Endothelial cell of umbilical vein (primary cell): ENCODE measurements at regions not wholly inside any gene's neighbourhood (a gene's known extent, or its start where the extent isn't known, plus 50 kb on each side); places are given as distances from the start of the nearest gene placed in this dataset.

Source experiments
- BruUV-seq: library from RNA; stranded (reverse); fragments of 400-500 nt; replicated peaks from 2 replicates; lab custom pipeline; 2021; lab: Mats Ljungman, UMichigan
- CTCF ChIA-PET: fragments of 300-600, 350-600 bp; sonication (Branson Sonifier 250); formaldehyde crosslinking; loops from one replicate; lab custom pipeline; 2021; ENCODE audit warnings: antibody characterized with exemption, inconsistent platforms; lab: Charles Lee
- POLR2A ChIA-PET: fragments of 300-600, 350-600 bp; sonication (Branson Sonifier 250); formaldehyde crosslinking; loops from one replicate; lab custom pipeline; 2021; ENCODE audit warnings: antibody characterized with exemption, inconsistent platforms; lab: Charles Lee
- DNase-seq: peaks from one replicate; pipeline ENCODE4 v3.0.0-alpha.2; 2011; ENCODE audit warnings: low read depth, low spot score
- FAIRE-seq: peaks from 2 replicates; lab custom pipeline; 2011; peaks lifted over from hg19 to GRCh38; lab: Jason Lieb, UNC
- H2AFZ ChIP-seq: 2 replicates; pipeline ENCODE4 v1.6.0; 2012; ENCODE audit warnings: low read depth, low read length, control low read depth, inconsistent platforms
- H3K27ac ChIP-seq: 2 replicates; pipeline ENCODE4 v1.5.1; 2011; ENCODE audit warnings: low read depth, mild to moderate bottlenecking, control low read depth, low read length, moderate library complexity; ENCODE audit not compliant: insufficient read depth
- H3K27me3 ChIP-seq, 2 experiments: 2 replicates each; pipeline versions ENCODE4 v1.6.0 to v1.6.1; 2011; ENCODE audit warnings: low read length in 2 of 2, mixed read lengths in 1 of 2; ENCODE audit not compliant: control insufficient read depth in 2 of 2, insufficient read depth in 2 of 2
- H3K36me3 ChIP-seq, 2 experiments: 2 replicates in 1 of 2; 3 replicates in 1 of 2; pipeline ENCODE4 v1.5.1; 2011; ENCODE audit warnings: low read length in 2 of 2, mild to moderate bottlenecking in 1 of 2, moderate library complexity in 1 of 2; ENCODE audit not compliant: control insufficient read depth in 2 of 2, insufficient read depth in 2 of 2; ENCODE audit errors: extremely low read depth in 1 of 2
- H3K4me1 ChIP-seq: 3 replicates; pipeline ENCODE4 v1.5.1; 2011; ENCODE audit warnings: mild to moderate bottlenecking, low read length; ENCODE audit not compliant: control insufficient read depth, insufficient read depth; ENCODE audit errors: extremely low read depth
- H3K4me2 ChIP-seq: 2 replicates; pipeline ENCODE4 v1.6.1; 2011; ENCODE audit warnings: low read length, control low read depth, mixed read lengths; ENCODE audit not compliant: insufficient read depth
- H3K4me3 ChIP-seq, 3 experiments: fragments of 200-600 bp in 1 of 3; sonication (generic), shearing (Covaris generic) in 1 of 3; replicated peaks in 1 of 3; 2 replicates each; pipeline ENCODE4 v1.5.1; 2011 to 2016; ENCODE audit warnings: control low read depth in 3 of 3, low read length in 3 of 3, mild to moderate bottlenecking in 2 of 3, inconsistent platforms in 1 of 3, low read depth in 1 of 3, moderate library complexity in 1 of 3; ENCODE audit not compliant: insufficient read depth in 1 of 3
- H3K79me2 ChIP-seq: 2 replicates; pipeline ENCODE4 v1.6.0; 2012; ENCODE audit warnings: low read length, inconsistent platforms; ENCODE audit not compliant: control insufficient read depth, insufficient read depth
- H3K9ac ChIP-seq: replicated peaks from 2 replicates; pipeline ENCODE3; 2011; ENCODE audit warnings: low read length, control low read depth; ENCODE audit not compliant: insufficient read depth; ENCODE audit errors: extremely low read depth
- H3K9me1 ChIP-seq: replicated peaks from 3 replicates; pipeline ENCODE4 v1.6.0; 2011; ENCODE audit warnings: mild to moderate bottlenecking, low read length; ENCODE audit not compliant: control insufficient read depth, insufficient read depth; ENCODE audit errors: extremely low read depth
- H3K9me3 ChIP-seq: replicated peaks from 2 replicates; pipeline ENCODE4 v1.5.1; 2012; ENCODE audit warnings: low read length, inconsistent platforms; ENCODE audit not compliant: control insufficient read depth, insufficient read depth
- H4K20me1 ChIP-seq: replicated peaks from 2 replicates; pipeline ENCODE3; 2011; ENCODE audit warnings: mild to moderate bottlenecking, low read length; ENCODE audit not compliant: control insufficient read depth, insufficient read depth; ENCODE audit errors: extremely low read depth
- EZH2 ChIP-seq: IDR thresholded peaks from 2 replicates; pipeline ENCODE4 v1.6.1; 2012; ENCODE audit warnings: borderline replicate concordance, low read depth, mild to moderate bottlenecking, moderate library complexity, low read length, inconsistent platforms; ENCODE audit not compliant: severe bottlenecking
- FOS ChIP-seq: IDR thresholded peaks from 2 replicates; pipeline ENCODE4 v1.6.1; 2011; ENCODE audit warnings: mild to moderate bottlenecking, low read length, moderate library complexity, borderline replicate concordance; ENCODE audit not compliant: insufficient read depth
- GATA2 ChIP-seq: IDR thresholded peaks from 2 replicates; pipeline ENCODE4 v1.7.0; 2011; ENCODE audit warnings: low read depth, mild to moderate bottlenecking, moderate library complexity, mixed read lengths, low read length; ENCODE audit not compliant: insufficient read length, insufficient read depth
- JUN ChIP-seq: IDR thresholded peaks from 2 replicates; pipeline ENCODE4 v1.6.1; 2011; ENCODE audit warnings: borderline replicate concordance, low read depth; ENCODE audit not compliant: insufficient read length, insufficient read depth
- MAX ChIP-seq: IDR thresholded peaks from 2 replicates; pipeline ENCODE4 v1.6.1; 2011; ENCODE audit not compliant: insufficient read depth, insufficient read length
- MYC ChIP-seq: IDR thresholded peaks from one replicate; pipeline ENCODE4 v1.6.1; 2011; ENCODE audit warnings: mild to moderate bottlenecking, low read depth, low read length
- POLR2A ChIP-seq: IDR thresholded peaks from 2 replicates; pipeline ENCODE4 v1.6.1; 2012; ENCODE audit warnings: low read depth, mild to moderate bottlenecking, control low read depth, low read length
- POLR2AphosphoS5 ChIP-seq: IDR thresholded peaks from 2 replicates; pipeline ENCODE4 v1.6.1; 2012; ENCODE audit warnings: low read depth, mild to moderate bottlenecking, control low read depth, low read length, moderate library complexity; ENCODE audit not compliant: insufficient read depth
- dilution Hi-C: fragments of 300-500 bp; cut with MboI; formaldehyde crosslinking; loops from one replicate; pipeline ENCODE4 v1.15.0; 2019; ENCODE audit warnings: low sequenced_read_pairs; ENCODE audit not compliant: extremely low pct_ligation_motif_present
- intact Hi-C: fragments of 100-400 bp; cut with micrococcal nuclease; formaldehyde crosslinking; loops from one replicate; pipeline ENCODE4 v1.10.0; 2022
- TF ChIP-seq, protein P1 (sequence below), 2 donors: IDR thresholded peaks; 1 replicate in 1 of 2; 2 replicates in 1 of 2; pipeline ENCODE4 v1.5.1; 2011; ENCODE audit warnings: low read length in 2 of 2, mild to moderate bottlenecking in 2 of 2, moderate library complexity in 2 of 2, control low read depth in 1 of 2, inconsistent platforms in 1 of 2, low read depth in 1 of 2; ENCODE audit not compliant: insufficient read depth in 1 of 2; ENCODE audit errors: extremely low read depth in 1 of 2

DNA sequence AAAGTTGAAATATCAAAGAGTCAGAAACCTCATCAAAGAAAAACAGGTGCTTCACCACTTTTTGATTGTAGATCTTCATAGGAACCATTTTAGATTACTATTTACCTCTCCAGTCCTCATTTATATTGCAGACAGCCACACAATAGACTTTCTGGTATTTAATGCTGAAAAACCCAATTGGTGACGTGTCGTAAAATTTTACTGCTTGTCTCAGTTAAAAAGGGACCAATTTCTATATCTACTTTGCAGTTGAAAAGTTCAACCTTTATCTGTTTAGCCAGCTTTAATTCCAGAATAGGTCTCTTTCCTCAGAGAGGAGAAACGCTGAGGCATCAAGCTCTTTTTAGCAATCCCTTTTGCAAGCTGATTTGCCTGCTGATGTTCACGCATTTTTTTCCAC lies 1722.4 kb downstream of the PLA2G4A start:
- dilution Hi-C loops = no loop called here
- Histone ChIP-seq H3K4me3 (no peak overlapping the region), H3K79me2 (no peaks in the 10 kb centered on the region), H2AFZ (no peak overlapping the region), H3K4me1 (no peaks in the 10 kb centered on the region), H4K20me1 (no peaks in the 10 kb centered on the region), H3K9ac (no peak overlapping the region), H3K9me3 (no peaks in the 10 kb centered on the region), H3K27me3 (no peaks in the 10 kb centered on the region), H3K9me1 (no peaks in the 10 kb centered on the region), H3K4me2 (no peak overlapping the region), H3K27ac (no peak overlapping the region), H3K36me3 (no peaks in the 10 kb centered on the region)
- BruUV-seq = no TSS peak
- intact Hi-C loops = no loop called here
- FAIRE-seq (no peak), DNase-seq (no peak)
- ChIA-PET POLR2A (no interaction called here), CTCF (interaction anchor here (1.0 to 1.2 kb wide), 2 partner anchors 9 to 86 kb away, joined by 3 to 4 read pairs; no protein-coding TSS in a partner anchor)
- no peak for TF ChIP-seq MAX

GRCh38 chr1:188557053-188557452 lies 1728.3 kb downstream of the PLA2G4A start:
- intact Hi-C loops (no loop called here), dilution Hi-C loops (no loop called here)
- H2AFZ ChIP-seq = no peak overlapping the region
- no peaks in the 10 kb centered on the region for H3K27me3 ChIP-seq
- ChIA-PET CTCF (no interaction called here), POLR2A (no interaction called here)
- H3K4me3 ChIP-seq = no peak overlapping the region
- H3K4me2 ChIP-seq = no peak overlapping the region
- TF ChIP-seq, protein P1, sequence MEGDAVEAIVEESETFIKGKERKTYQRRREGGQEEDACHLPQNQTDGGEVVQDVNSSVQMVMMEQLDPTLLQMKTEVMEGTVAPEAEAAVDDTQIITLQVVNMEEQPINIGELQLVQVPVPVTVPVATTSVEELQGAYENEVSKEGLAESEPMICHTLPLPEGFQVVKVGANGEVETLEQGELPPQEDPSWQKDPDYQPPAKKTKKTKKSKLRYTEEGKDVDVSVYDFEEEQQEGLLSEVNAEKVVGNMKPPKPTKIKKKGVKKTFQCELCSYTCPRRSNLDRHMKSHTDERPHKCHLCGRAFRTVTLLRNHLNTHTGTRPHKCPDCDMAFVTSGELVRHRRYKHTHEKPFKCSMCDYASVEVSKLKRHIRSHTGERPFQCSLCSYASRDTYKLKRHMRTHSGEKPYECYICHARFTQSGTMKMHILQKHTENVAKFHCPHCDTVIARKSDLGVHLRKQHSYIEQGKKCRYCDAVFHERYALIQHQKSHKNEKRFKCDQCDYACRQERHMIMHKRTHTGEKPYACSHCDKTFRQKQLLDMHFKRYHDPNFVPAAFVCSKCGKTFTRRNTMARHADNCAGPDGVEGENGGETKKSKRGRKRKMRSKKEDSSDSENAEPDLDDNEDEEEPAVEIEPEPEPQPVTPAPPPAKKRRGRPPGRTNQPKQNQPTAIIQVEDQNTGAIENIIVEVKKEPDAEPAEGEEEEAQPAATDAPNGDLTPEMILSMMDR (IDR thresholded peaks at IDR 0.05; ENCODE audit: extremely low read depth in 1 of 2, insufficient read depth in 1 of 2, low read depth in 1 of 2, low read length in 2 of 2) = no peak
- TF ChIP-seq EZH2 (no peak), POLR2AphosphoS5 (no peak), POLR2A (no peak), FOS (no peak), MAX (no peak), GATA2 (no peak), MYC (no peak), JUN (no peak)
- no peak for DNase-seq
- no peaks in the 10 kb centered on the region for H3K79me2 ChIP-seq
- no peaks in the 10 kb centered on the region for H3K4me1 ChIP-seq
- H3K9ac ChIP-seq = no peak overlapping the region
- BruUV-seq = no TSS peak
- FAIRE-seq = no peak
- no peaks in the 10 kb centered on the region for H3K9me3 ChIP-seq
- no peaks in the 10 kb centered on the region for H3K36me3 ChIP-seq
- no peaks in the 10 kb centered on the region for H4K20me1 ChIP-seq
- no peak overlapping the region for H3K27ac ChIP-seq
- H3K9me1 ChIP-seq = no peaks in the 10 kb centered on the region
